Activated CD8-positive, alpha-beta T cell treated with anti-CD3 and anti-CD28 coated beads for 36 hours (primary cell): ENCODE measurements at regions not wholly inside any gene's neighbourhood (a gene's known extent, or its start where the extent isn't known, plus 50 kb on each side); places are given as distances from the start of the nearest gene placed in this dataset.

ENCODE experiments used
- ATAC-seq: fragments of 200-7000 bp; cut with Tn5 transposase; one replicate; pipeline ENCODE4 v1.10.0; 2021; ENCODE audit warnings: mild to moderate bottlenecking, moderate library complexity
- CTCF ChIA-PET: fragments of 350-600 bp; sonication (Branson Sonifier 250); formaldehyde crosslinking; loops from one replicate; lab custom pipeline; 2021; ENCODE audit warnings: antibody characterized with exemption; lab: Charles Lee
- POLR2A ChIA-PET: fragments of 350-600 bp; sonication (Branson Sonifier 250); formaldehyde crosslinking; loops from one replicate; lab custom pipeline; 2021; ENCODE audit warnings: antibody characterized with exemption; lab: Charles Lee
- DNase-seq: peaks from one replicate; pipeline ENCODE4 v3.0.0-alpha.2; 2020
- H3K27ac Mint-ChIP-seq: one replicate; pipeline ENCODE4 v1.8.0; 2021; ENCODE audit warnings: mild to moderate bottlenecking, mixed read lengths
- H3K27me3 Mint-ChIP-seq: one replicate; pipeline ENCODE4 v1.8.0; 2021; ENCODE audit warnings: mixed read lengths
- H3K36me3 Mint-ChIP-seq: one replicate; pipeline ENCODE4 v1.8.0; 2021; ENCODE audit warnings: low read depth, mixed read lengths
- H3K4me1 Mint-ChIP-seq: one replicate; pipeline ENCODE4 v1.8.0; 2021; ENCODE audit warnings: low read depth, mixed read lengths
- H3K4me3 Mint-ChIP-seq: one replicate; pipeline ENCODE4 v1.8.0; 2021; ENCODE audit warnings: mild to moderate bottlenecking, moderate library complexity, mixed read lengths
- H3K9me3 Mint-ChIP-seq: one replicate; pipeline ENCODE4 v1.8.0; 2021; ENCODE audit warnings: mixed read lengths
- intact Hi-C: fragments of 100-400 bp; cut with micrococcal nuclease; formaldehyde crosslinking; loops from one replicate; pipeline ENCODE4 v1.10.0; 2022
- TF ChIP-seq, protein P1 (sequence below): fragments of 200-600 bp; IDR thresholded peaks from one replicate; pipeline ENCODE4 v1.8.0; 2022; ENCODE audit warnings: antibody characterized with exemption, mild to moderate bottlenecking

DNA sequence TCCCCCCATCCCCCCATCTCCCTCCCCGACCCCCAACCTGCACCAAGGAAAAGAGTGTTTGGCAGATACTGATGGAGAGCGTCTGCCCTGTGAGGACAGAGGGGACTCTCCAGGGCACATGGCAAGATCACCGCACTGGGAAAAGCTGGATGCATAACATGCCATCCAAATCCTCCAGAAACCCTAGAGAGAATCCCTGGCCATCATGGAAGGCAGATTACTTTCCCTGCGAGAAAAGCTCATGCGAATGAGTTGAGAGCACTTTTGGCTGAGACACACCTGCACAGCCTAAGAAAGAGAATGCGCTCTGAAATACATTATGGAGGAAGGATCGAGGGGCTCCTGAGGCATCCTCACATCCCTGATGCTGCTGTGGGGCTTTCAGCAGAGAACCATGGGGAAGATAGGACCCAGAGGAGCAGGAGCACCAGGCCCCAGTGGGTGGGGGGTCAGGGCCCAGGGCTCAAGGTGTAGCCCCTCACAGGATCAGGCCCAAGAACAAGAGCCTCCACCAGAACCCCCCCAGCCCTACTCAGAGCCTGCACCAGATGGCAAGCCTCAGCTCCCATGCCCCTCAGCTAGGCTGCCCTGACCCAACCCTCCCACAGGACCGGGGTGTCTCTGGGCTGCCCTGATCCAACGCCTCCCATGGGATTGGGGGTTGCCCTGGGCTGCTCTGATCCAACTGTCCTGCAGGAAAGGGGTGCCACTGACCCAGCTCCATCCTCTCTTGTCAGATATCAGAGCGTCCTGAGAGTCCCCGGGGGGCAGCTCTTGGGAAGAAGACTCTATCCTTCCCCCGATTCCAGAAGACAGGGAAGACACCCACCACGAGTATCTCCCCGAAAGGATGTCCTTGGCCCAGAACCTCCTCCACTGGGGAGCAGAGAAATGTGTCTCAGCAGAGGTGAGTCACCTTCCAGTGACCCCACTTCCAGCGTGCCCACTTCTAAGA, 153.4 kb downstream of the NDUFA10 start:
- ChIA-PET CTCF (interaction anchor here (1.6 kb wide), 1 partner anchor 11 kb away, joined by 6 read pairs; no protein-coding TSS in a partner anchor), POLR2A (no interaction called here)
- intact Hi-C loops, result no loop called here
- no peak overlapping the region for H3K4me3 Mint-ChIP-seq
- H3K36me3 Mint-ChIP-seq, result no peaks in the 10 kb centered on the region
- DNase-seq (no peak), ATAC-seq (no peak)
- H3K27ac Mint-ChIP-seq, result no peak overlapping the region
- H3K27me3 Mint-ChIP-seq, result peaks cover 3% of the 10 kb centered on the region
- H3K9me3 Mint-ChIP-seq, result no peaks in the 10 kb centered on the region
- no peaks in the 10 kb centered on the region for H3K4me1 Mint-ChIP-seq
- TF ChIP-seq, protein P1, sequence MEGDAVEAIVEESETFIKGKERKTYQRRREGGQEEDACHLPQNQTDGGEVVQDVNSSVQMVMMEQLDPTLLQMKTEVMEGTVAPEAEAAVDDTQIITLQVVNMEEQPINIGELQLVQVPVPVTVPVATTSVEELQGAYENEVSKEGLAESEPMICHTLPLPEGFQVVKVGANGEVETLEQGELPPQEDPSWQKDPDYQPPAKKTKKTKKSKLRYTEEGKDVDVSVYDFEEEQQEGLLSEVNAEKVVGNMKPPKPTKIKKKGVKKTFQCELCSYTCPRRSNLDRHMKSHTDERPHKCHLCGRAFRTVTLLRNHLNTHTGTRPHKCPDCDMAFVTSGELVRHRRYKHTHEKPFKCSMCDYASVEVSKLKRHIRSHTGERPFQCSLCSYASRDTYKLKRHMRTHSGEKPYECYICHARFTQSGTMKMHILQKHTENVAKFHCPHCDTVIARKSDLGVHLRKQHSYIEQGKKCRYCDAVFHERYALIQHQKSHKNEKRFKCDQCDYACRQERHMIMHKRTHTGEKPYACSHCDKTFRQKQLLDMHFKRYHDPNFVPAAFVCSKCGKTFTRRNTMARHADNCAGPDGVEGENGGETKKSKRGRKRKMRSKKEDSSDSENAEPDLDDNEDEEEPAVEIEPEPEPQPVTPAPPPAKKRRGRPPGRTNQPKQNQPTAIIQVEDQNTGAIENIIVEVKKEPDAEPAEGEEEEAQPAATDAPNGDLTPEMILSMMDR, result no peak

GRCh38 chr2:239870863-239871262, 154.3 kb downstream of the NDUFA10 start:
- Mint-ChIP-seq H3K4me1 (no peaks in the 10 kb centered on the region), H3K27me3 (peaks cover 3% of the 10 kb centered on the region), H3K36me3 (no peaks in the 10 kb centered on the region), H3K9me3 (no peaks in the 10 kb centered on the region), H3K27ac (no peak overlapping the region), H3K4me3 (no peak overlapping the region)
- TF ChIP-seq, protein P1, result no peak
- ChIA-PET CTCF (interaction anchor here (1.6 kb wide), 1 partner anchor 12 kb away, joined by 6 read pairs; no protein-coding TSS in a partner anchor), POLR2A (no interaction called here)
- intact Hi-C loops, result no loop called here
- no peak for DNase-seq
- ATAC-seq, result no peak

DNA sequence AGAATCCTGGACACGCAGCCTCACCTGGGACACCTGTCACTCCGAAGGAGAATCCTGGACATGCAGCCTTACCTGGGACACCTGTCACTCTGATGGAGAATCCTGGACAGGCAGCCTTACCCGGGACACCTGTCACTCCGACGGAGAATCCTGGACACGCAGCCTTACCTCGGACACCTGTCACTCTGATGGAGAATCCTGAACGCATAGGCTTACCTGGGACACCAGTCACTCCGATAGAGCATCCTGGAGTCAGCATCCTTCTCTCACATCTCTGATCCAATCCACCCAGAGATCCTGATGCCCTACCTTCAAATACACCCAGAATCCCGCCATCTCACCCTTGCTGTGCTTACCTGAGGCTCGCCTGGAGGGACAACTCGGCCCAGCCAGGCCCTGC, 154.9 kb downstream of the NDUFA10 start:
- H3K4me1 Mint-ChIP-seq, result no peaks in the 10 kb centered on the region
- peaks cover 3% of the 10 kb centered on the region for H3K27me3 Mint-ChIP-seq
- H3K9me3 Mint-ChIP-seq, result no peaks in the 10 kb centered on the region
- no peak overlapping the region for H3K4me3 Mint-ChIP-seq
- intact Hi-C loops, result no loop called here
- ATAC-seq, result no peak
- TF ChIP-seq, protein P1, result no peak
- POLR2A ChIA-PET, result no interaction called here
- CTCF ChIA-PET, result interaction anchor here (1.6 kb wide), 1 partner anchor 12 kb away, joined by 6 read pairs; no protein-coding TSS in a partner anchor
- H3K36me3 Mint-ChIP-seq, result no peaks in the 10 kb centered on the region
- no peak overlapping the region for H3K27ac Mint-ChIP-seq
- DNase-seq, result no peak

GRCh38 chr2:239869272-239870155, 155.6 kb downstream of the NDUFA10 start:
- no peaks in the 10 kb centered on the region for H3K4me1 Mint-ChIP-seq
- no peaks in the 10 kb centered on the region for H3K36me3 Mint-ChIP-seq
- no peak overlapping the region for H3K27ac Mint-ChIP-seq
- no peaks in the 10 kb centered on the region for H3K9me3 Mint-ChIP-seq
- no peak for DNase-seq
- TF ChIP-seq, protein P1, result no peak
- no peak overlapping the region for H3K4me3 Mint-ChIP-seq
- POLR2A ChIA-PET, result no interaction called here
- CTCF ChIA-PET, result no interaction called here
- no peak for ATAC-seq
- intact Hi-C loops, result no loop called here
- peaks cover 3% of the 10 kb centered on the region for H3K27me3 Mint-ChIP-seq
